KMS-11 (cell line): ENCODE measurements at regions not wholly inside any gene's neighbourhood (a gene's known extent, or its start where the extent isn't known, plus 50 kb on each side); places are given as distances from the start of the nearest gene placed in this dataset.

Experiments used
- H2AFZ ChIP-seq: fragments of 200-600 bp; sonication (generic); 2 replicates; pipeline ENCODE4 v1.6.1; 2016; ENCODE audit warnings: antibody characterized with exemption, mixed run types, low read depth
- H3K27ac ChIP-seq: fragments of 200-600 bp; sonication (generic); 2 replicates; pipeline ENCODE4 v1.6.1; 2016; ENCODE audit warnings: mild to moderate bottlenecking, mixed run types
- H3K27me3 ChIP-seq: fragments of 200-600 bp; sonication (generic); 2 replicates; pipeline ENCODE4 v1.6.1; 2017; ENCODE audit warnings: mild to moderate bottlenecking, low read depth, mixed run types, moderate library complexity; ENCODE audit not compliant: insufficient read depth
- H3K36me3 ChIP-seq: fragments of 200-600 bp; sonication (generic); 2 replicates; pipeline ENCODE4 v1.6.1; 2017; ENCODE audit warnings: mild to moderate bottlenecking, mixed run types; ENCODE audit not compliant: insufficient read depth
- H3K4me1 ChIP-seq: fragments of 200-600 bp; sonication (generic); 2 replicates; pipeline ENCODE4 v1.6.1; 2016; ENCODE audit warnings: mild to moderate bottlenecking, low read depth, mixed run types; ENCODE audit not compliant: poor library complexity, severe bottlenecking
- H3K4me2 ChIP-seq: fragments of 200-600 bp; sonication (generic); 2 replicates; pipeline ENCODE4 v1.7.0; 2016; ENCODE audit warnings: mild to moderate bottlenecking, mixed run types
- H3K4me3 ChIP-seq: fragments of 200-600 bp; sonication (generic); IDR thresholded peaks from 2 replicates; pipeline ENCODE4 v1.6.1; 2017; ENCODE audit warnings: low read depth, low read length, mixed read lengths; ENCODE audit not compliant: insufficient read depth
- H3K79me2 ChIP-seq: fragments of 200-600 bp; sonication (generic); 2 replicates; pipeline ENCODE4 v1.6.1; 2016; ENCODE audit warnings: low read depth, mixed run types; ENCODE audit not compliant: insufficient read depth
- H3K9ac ChIP-seq: fragments of 200-600 bp; sonication (generic); 2 replicates; pipeline ENCODE4 v1.6.1; 2016; ENCODE audit warnings: mild to moderate bottlenecking, mixed run types
- H4K20me1 ChIP-seq: fragments of 200-600 bp; sonication (generic); 2 replicates; pipeline ENCODE4 v1.6.1; 2016; ENCODE audit warnings: mild to moderate bottlenecking, mixed run types; ENCODE audit not compliant: insufficient read depth
- TF ChIP-seq, protein P1 (sequence below): fragments of 200-600 bp; sonication (generic); conservative IDR thresholded peaks from 2 replicates; pipeline ENCODE4 v1.6.1; 2017; ENCODE audit warnings: low read depth, mild to moderate bottlenecking, antibody characterized with exemption, low read length, moderate library complexity, mixed read lengths

DNA sequence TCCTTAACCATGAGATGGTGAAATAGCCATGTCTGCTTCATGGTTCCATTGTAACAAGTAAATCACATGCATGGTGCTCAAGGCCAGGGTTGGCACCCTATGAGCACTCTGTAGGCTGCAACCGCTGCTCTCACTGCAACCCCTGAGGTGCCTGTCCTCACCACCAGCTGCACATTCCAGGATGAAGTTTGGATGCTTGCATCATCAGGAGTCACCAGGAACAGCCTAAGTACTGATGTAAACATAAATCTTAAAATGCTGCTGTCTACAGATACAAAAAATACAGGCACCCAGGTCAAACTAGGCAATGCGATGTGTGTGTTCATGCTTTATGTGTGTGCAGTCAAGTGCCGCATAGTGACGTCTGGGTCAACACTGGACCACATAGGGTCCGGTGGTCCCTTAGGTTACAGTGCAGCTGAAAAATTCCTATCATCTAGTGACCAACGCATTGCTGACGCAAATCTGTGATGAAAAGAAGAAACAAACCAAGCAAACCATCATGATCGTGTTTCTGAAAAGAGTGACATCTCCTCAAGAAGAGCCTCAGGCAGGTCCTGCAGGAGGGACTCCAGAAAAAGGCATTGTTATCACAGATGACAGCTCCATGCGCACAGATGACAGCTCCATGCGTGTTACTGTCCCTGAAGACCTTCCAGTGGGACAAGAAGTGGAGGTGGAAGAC is 234.8 kb downstream of the AUH start:
- TF ChIP-seq, protein P1, sequence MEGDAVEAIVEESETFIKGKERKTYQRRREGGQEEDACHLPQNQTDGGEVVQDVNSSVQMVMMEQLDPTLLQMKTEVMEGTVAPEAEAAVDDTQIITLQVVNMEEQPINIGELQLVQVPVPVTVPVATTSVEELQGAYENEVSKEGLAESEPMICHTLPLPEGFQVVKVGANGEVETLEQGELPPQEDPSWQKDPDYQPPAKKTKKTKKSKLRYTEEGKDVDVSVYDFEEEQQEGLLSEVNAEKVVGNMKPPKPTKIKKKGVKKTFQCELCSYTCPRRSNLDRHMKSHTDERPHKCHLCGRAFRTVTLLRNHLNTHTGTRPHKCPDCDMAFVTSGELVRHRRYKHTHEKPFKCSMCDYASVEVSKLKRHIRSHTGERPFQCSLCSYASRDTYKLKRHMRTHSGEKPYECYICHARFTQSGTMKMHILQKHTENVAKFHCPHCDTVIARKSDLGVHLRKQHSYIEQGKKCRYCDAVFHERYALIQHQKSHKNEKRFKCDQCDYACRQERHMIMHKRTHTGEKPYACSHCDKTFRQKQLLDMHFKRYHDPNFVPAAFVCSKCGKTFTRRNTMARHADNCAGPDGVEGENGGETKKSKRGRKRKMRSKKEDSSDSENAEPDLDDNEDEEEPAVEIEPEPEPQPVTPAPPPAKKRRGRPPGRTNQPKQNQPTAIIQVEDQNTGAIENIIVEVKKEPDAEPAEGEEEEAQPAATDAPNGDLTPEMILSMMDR = no peak
- no peak overlapping the region for H3K4me3 ChIP-seq
- H4K20me1 ChIP-seq = no peaks in the 10 kb centered on the region
- no peak overlapping the region for H2AFZ ChIP-seq
- H3K36me3 ChIP-seq = no peaks in the 10 kb centered on the region
- no peaks in the 10 kb centered on the region for H3K4me1 ChIP-seq
- no peak overlapping the region for H3K4me2 ChIP-seq
- no peaks in the 10 kb centered on the region for H3K27me3 ChIP-seq
- no peaks in the 10 kb centered on the region for H3K79me2 ChIP-seq
- H3K27ac ChIP-seq = no peak overlapping the region
- H3K9ac ChIP-seq = no peak overlapping the region

DNA sequence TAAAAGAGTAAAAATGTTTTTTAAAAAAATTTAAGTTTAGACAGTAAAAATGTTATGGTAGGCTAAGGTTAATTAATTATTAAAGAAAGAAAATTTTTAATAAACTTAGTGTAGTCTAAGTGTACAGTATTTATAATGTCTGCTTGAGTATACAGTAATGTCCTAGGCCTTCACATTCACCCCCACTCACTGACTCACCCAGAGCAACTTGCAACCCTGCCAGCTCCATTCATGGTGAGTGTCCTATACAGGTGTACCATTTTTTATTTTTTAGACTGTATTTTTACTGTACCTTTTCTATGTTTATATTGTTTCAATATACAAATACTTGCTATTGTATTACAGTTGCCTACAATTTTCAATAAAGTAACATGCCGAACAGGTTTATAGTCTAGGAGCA is 234.1 kb downstream of the AUH start:
- no peaks in the 10 kb centered on the region for H3K4me1 ChIP-seq
- H3K27me3 ChIP-seq = no peaks in the 10 kb centered on the region
- H3K9ac ChIP-seq = no peak overlapping the region
- H3K4me2 ChIP-seq = no peak overlapping the region
- 0 out of 2 replicates have a peak, but pooled peaks cover 3% of the 10 kb centered on the region for H3K79me2 ChIP-seq
- no peaks in the 10 kb centered on the region for H4K20me1 ChIP-seq
- H3K4me3 ChIP-seq = no peak overlapping the region
- H3K36me3 ChIP-seq = no peaks in the 10 kb centered on the region
- TF ChIP-seq, protein P1 = no peak
- no peak overlapping the region for H2AFZ ChIP-seq
- H3K27ac ChIP-seq = no peak overlapping the region

DNA sequence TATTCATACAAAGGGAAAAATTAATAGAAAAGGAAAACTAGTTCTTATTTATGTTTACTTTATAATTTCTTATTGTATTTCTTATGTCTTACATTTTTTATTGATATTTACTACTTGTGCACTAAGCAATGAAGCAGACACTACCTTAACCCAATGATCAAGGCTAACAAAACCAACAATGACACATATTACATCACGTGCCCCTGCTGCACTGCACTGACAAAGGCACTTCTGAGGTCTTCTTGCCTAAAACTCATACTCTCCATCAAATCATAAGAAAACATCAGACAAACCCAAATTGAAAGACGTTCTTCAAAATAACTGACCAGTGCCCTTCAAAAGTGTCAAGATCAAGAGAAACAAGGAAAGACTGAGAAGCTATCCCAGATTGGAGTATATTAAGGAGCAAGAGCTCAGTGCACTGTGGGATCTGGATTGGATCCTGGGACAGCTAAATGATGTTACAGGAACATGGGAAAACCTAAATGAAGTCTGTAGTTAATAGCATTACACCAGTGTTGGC is 230.9 kb downstream of the AUH start:
- no peak overlapping the region for H3K9ac ChIP-seq
- no peaks in the 10 kb centered on the region for H3K4me1 ChIP-seq
- TF ChIP-seq, protein P1 = no peak
- H3K4me2 ChIP-seq = no peak overlapping the region
- no peak overlapping the region for H3K27ac ChIP-seq
- H4K20me1 ChIP-seq = no peaks in the 10 kb centered on the region
- 0 out of 2 replicates have a peak, but pooled peaks cover 3% of the 10 kb centered on the region for H3K79me2 ChIP-seq
- no peaks in the 10 kb centered on the region for H3K36me3 ChIP-seq
- H3K27me3 ChIP-seq = no peaks in the 10 kb centered on the region
- H2AFZ ChIP-seq = no peak overlapping the region
- no peak overlapping the region for H3K4me3 ChIP-seq

DNA sequence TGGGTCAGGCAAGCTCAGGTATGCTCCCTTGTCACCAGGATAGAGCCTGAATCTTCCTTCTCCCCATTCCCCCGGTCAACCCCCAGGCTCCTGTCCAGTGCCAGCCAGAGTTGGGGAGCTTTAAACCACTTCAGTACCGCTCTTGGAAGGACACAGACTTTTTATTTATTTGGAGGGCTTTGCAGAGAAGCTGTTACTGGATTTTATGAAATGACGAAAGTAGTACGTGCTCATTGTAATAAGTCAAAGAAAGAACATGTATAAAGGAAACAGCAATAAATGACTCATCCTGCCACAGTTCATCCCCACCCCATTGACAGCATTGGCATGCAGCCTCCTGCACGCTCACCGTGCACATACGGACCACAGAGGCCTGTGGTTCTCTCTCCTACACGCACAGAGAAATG is 230.3 kb downstream of the AUH start:
- Histone ChIP-seq H3K9ac (no peak overlapping the region), H3K27me3 (no peaks in the 10 kb centered on the region), H4K20me1 (no peaks in the 10 kb centered on the region), H3K79me2 (0 out of 2 replicates have a peak, but pooled peaks cover 3% of the 10 kb centered on the region), H2AFZ (no peak overlapping the region), H3K4me2 (no peak overlapping the region), H3K4me3 (no peak overlapping the region), H3K4me1 (no peaks in the 10 kb centered on the region), H3K36me3 (no peaks in the 10 kb centered on the region), H3K27ac (no peak overlapping the region)
- TF ChIP-seq, protein P1 = no peak
